Gastrocnemius medialis (tissue), 4 donors: ENCODE measurements at regions not wholly inside any gene's neighbourhood (a gene's known extent, or its start where the extent isn't known, plus 50 kb on each side); places are given as distances from the start of the nearest gene placed in this dataset.

Source experiments
- POLR2A ChIP-seq, 2 donors: fragments of 450-650 bp; IDR thresholded peaks; one replicate each; pipeline ENCODE4 v1.6.1; 2017; ENCODE audit warnings: antibody characterized with exemption in 2 of 2, mild to moderate bottlenecking in 2 of 2, moderate library complexity in 2 of 2
- TF ChIP-seq, protein P1 (sequence below), 5 experiments: fragments of 450-650 bp in 3 of 5; fragments of 200-600 bp in 2 of 5; sonication (generic) in 2 of 5; IDR thresholded peaks in 4 of 5; conservative IDR thresholded peaks in 1 of 5; 1 replicate in 4 of 5; 2 replicates in 1 of 5; pipeline ENCODE4 v1.5.1; 2016 to 2019; ENCODE audit warnings: antibody characterized with exemption in 5 of 5, mild to moderate bottlenecking in 3 of 5, moderate library complexity in 3 of 5

GRCh38 chr13:42405665-42406390 is 133.9 kb downstream of the AKAP11 start:
- TF ChIP-seq, protein P1, sequence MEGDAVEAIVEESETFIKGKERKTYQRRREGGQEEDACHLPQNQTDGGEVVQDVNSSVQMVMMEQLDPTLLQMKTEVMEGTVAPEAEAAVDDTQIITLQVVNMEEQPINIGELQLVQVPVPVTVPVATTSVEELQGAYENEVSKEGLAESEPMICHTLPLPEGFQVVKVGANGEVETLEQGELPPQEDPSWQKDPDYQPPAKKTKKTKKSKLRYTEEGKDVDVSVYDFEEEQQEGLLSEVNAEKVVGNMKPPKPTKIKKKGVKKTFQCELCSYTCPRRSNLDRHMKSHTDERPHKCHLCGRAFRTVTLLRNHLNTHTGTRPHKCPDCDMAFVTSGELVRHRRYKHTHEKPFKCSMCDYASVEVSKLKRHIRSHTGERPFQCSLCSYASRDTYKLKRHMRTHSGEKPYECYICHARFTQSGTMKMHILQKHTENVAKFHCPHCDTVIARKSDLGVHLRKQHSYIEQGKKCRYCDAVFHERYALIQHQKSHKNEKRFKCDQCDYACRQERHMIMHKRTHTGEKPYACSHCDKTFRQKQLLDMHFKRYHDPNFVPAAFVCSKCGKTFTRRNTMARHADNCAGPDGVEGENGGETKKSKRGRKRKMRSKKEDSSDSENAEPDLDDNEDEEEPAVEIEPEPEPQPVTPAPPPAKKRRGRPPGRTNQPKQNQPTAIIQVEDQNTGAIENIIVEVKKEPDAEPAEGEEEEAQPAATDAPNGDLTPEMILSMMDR (IDR thresholded peaks at IDR 0.05 in 4 of 5, conservative IDR thresholded peaks at IDR 0.05 in 1 of 5): no peak
- TF ChIP-seq POLR2A (IDR thresholded peaks at IDR 0.05): no peak
